ENCODE measurements at regions not wholly inside any gene's neighbourhood (a gene's known extent, or its start where the extent isn't known, plus 50 kb on each side); places are given as distances from the start of the nearest gene placed in this dataset.

DNA sequence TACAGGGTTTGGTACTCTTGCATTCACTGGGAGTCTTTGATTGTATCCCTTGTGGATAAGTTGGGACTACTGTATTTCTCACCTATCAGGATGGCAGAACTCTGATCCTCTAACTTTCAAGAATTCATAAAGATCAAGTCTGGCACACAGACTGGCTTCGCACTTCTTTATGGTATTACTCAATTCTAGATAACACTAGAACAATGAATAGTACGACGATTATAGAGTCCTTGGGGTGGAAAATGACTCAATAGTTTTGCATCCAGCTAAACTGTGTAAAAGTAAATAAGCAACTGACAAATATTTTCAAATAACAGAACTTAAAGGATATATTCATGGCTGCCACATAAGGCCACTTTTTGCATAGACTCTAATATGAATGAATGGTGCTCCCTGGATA, 103.4 kb upstream of the MEX3C start:
- DNase-seq (ENCODE audit: low spot score in 2 of 2) = no peak
- H3K27me3 ChIP-seq = no peaks in the 10 kb centered on the region
- H3K4me3 ChIP-seq = no peak overlapping the region
- H3K27ac ChIP-seq = no peak overlapping the region
- peaks cover 0 to 10% (median 0%) of the 10 kb centered on the region in 4 donors for H3K9me3 ChIP-seq
- WGBS, 2 donors = 79 to 81% methylated on average over 3 of the region's 3 CpGs
- no peaks in the 10 kb centered on the region for H3K36me3 ChIP-seq
- TF ChIP-seq EP300 (IDR thresholded peaks at IDR 0.05) (no peak), POLR2A (IDR thresholded peaks at IDR 0.05) (no peak)
- TF ChIP-seq, protein P1, sequence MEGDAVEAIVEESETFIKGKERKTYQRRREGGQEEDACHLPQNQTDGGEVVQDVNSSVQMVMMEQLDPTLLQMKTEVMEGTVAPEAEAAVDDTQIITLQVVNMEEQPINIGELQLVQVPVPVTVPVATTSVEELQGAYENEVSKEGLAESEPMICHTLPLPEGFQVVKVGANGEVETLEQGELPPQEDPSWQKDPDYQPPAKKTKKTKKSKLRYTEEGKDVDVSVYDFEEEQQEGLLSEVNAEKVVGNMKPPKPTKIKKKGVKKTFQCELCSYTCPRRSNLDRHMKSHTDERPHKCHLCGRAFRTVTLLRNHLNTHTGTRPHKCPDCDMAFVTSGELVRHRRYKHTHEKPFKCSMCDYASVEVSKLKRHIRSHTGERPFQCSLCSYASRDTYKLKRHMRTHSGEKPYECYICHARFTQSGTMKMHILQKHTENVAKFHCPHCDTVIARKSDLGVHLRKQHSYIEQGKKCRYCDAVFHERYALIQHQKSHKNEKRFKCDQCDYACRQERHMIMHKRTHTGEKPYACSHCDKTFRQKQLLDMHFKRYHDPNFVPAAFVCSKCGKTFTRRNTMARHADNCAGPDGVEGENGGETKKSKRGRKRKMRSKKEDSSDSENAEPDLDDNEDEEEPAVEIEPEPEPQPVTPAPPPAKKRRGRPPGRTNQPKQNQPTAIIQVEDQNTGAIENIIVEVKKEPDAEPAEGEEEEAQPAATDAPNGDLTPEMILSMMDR (IDR thresholded peaks at IDR 0.05) = no peak
- H3K4me1 ChIP-seq = no peaks in the 10 kb centered on the region

DNA sequence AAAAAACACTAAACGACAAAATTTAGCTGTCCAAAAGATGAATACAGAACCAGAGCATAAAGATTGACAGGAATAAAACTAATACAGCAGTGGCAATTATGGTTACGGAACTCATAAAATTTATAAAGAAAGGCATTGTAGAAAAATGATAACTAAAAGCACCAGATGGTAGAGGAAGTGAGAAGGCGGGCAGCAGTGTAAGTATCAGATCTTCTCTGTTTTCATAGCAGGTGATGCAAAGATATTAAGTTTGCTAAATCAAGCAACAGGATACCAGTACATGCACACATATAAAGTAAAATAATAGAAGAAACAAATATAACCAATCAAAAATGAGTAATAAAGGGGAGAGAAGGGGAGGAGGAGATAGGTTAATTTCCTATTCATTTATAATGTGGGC, 103.9 kb upstream of the MEX3C start:
- Histone ChIP-seq H3K27me3 (no peaks in the 10 kb centered on the region), H3K4me1 (no peaks in the 10 kb centered on the region), H3K36me3 (no peaks in the 10 kb centered on the region), H3K27ac (no peak overlapping the region), H3K4me3 (no peak overlapping the region), H3K9me3 (peaks cover 0 to 11% (median 0%) of the 10 kb centered on the region in 4 donors)
- 69 to 71% methylated on average over 3 of the region's 3 CpGs for WGBS, 2 donors
- TF ChIP-seq, protein P1 (IDR thresholded peaks at IDR 0.05) = no peak
- TF ChIP-seq EP300 (IDR thresholded peaks at IDR 0.05) (no peak), POLR2A (IDR thresholded peaks at IDR 0.05) (no peak)
- DNase-seq (ENCODE audit: low spot score in 2 of 2) = no peak

DNA sequence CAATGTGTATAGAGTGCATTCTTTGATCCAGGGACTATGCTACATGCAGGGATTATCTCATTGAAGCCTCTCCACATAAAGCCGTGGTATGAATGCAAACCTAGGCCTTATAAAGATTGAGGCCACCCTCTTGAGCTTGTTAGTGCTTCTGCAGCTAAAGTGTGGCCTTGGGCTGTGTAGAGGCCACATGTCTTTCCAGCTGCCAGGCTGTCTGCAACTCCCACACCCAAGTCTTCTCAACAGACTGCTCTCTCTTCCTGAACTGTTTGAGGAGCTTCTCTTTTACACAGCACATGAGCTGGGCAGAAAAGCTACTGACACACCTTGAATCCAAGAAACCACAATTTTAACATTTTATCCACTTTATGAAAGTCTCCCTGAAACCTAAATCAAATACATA, 119.2 kb upstream of the MEX3C start:
- TF ChIP-seq, protein P1 (IDR thresholded peaks at IDR 0.05) = no peak
- Histone ChIP-seq H3K9me3 (no peaks in the 10 kb centered on the region), H3K27ac (no peak overlapping the region), H3K4me1 (no peaks in the 10 kb centered on the region), H3K36me3 (no peaks in the 10 kb centered on the region), H3K27me3 (no peaks in the 10 kb centered on the region), H3K4me3 (no peak overlapping the region)
- no peak for DNase-seq (ENCODE audit: low spot score in 2 of 2)
- WGBS, 2 donors = 92 to 100% methylated on average over 1 of the region's 1 CpG

DNA sequence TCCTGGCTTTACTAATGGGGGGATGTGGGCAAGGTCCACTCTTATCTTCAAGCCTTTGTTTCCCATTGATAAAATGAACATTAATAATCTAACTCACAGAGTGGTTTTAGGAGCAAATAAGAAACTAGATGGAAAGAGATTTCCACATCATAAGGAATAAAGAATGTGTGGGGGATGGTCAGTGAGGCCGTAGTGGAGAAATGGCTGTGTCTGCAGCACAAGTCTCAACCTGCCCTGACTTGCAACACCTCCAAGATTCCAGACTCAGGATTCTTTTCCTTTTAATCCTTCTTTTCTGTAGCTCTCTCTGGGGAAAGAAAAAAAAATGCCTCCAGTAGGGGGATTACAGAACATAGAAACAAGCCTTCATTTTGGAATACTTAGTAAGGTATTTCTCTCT, 124.2 kb upstream of the MEX3C start:
- no peak for TF ChIP-seq POLR2A (IDR thresholded peaks at IDR 0.05)
- TF ChIP-seq, protein P1 (IDR thresholded peaks at IDR 0.05) = no peak
- no peak for TF ChIP-seq EP300 (IDR thresholded peaks at IDR 0.05)
- H3K36me3 ChIP-seq = no peaks in the 10 kb centered on the region
- no peaks in the 10 kb centered on the region for H3K9me3 ChIP-seq
- 49 to 53% methylated on average over 1 of the region's 1 CpG for WGBS, 2 donors
- no peaks in the 10 kb centered on the region for H3K4me1 ChIP-seq
- no peak overlapping the region for H3K27ac ChIP-seq
- H3K4me3 ChIP-seq = no peak overlapping the region
- H3K27me3 ChIP-seq = no peaks in the 10 kb centered on the region
- DNase-seq (ENCODE audit: low spot score in 2 of 2) = no peak

DNA sequence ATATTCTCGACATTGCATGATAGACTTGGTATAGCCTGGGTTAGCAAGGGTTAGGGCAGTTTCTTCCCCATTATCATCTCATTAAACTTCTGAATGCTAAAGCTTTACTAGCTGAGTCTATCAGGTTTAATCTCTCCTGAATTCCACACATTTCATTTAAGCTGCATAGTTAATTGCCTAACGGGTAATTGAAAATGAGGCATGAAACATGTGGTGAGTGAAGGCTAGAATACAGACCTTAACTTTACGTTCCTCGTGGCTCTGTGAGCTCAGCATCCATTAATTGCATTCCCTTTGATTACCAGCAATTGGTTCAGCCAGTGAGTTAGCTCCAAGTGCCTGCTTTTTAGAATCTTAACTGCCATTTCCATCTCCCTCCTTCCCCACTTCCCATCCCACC, 126.5 kb upstream of the MEX3C start:
- Histone ChIP-seq H3K4me3 (no peak overlapping the region), H3K27ac (no peak overlapping the region), H3K27me3 (no peaks in the 10 kb centered on the region), H3K4me1 (no peaks in the 10 kb centered on the region), H3K9me3 (no peaks in the 10 kb centered on the region), H3K36me3 (no peaks in the 10 kb centered on the region)
- no peak for TF ChIP-seq EP300 (IDR thresholded peaks at IDR 0.05)
- TF ChIP-seq, protein P1 (IDR thresholded peaks at IDR 0.05) = no peak
- TF ChIP-seq POLR2A (IDR thresholded peaks at IDR 0.05) = no peak
- 44 to 57% methylated on average over 4 of the region's 4 CpGs for WGBS, 2 donors
- no peak for DNase-seq (ENCODE audit: low spot score in 2 of 2)
